ENCODE measurements at regions not wholly inside any gene's neighbourhood (a gene's known extent, or its start where the extent isn't known, plus 50 kb on each side); places are given as distances from the start of the nearest gene placed in this dataset.

GRCh38 chr20:23150304-23151007 is 64.3 kb upstream of the CD93 start:
- no peak for TF ChIP-seq CTCF (IDR thresholded peaks at IDR 0.05; ENCODE audit: borderline replicate concordance, insufficient read depth, low read depth, low read length)
- no peak overlapping the region for H3K4me3 ChIP-seq (ENCODE audit: low read depth, low read length)

GRCh38 chr20:23149623-23150279 is 63.6 kb upstream of the CD93 start:
- H3K4me3 ChIP-seq (ENCODE audit: low read depth, low read length): no peak overlapping the region
- TF ChIP-seq CTCF (IDR thresholded peaks at IDR 0.05; ENCODE audit: borderline replicate concordance, insufficient read depth, low read depth, low read length): no peak

GRCh38 chr20:23148731-23149570 is 62.8 kb upstream of the CD93 start:
- H3K4me3 ChIP-seq (ENCODE audit: low read depth, low read length): no peak overlapping the region

GRCh38 chr20:23147964-23148730 is 62.0 kb upstream of the CD93 start:
- no peak for TF ChIP-seq CTCF (IDR thresholded peaks at IDR 0.05; ENCODE audit: borderline replicate concordance, insufficient read depth, low read depth, low read length)
- H3K4me3 ChIP-seq (ENCODE audit: low read depth, low read length): no peak overlapping the region

More at GRCh38 chr20:23148731-23149570, 62.8 kb upstream of the CD93 start:
- no peak for TF ChIP-seq CTCF (IDR thresholded peaks at IDR 0.05; ENCODE audit: borderline replicate concordance, insufficient read depth, low read depth, low read length)

GRCh38 chr20:23147647-23147963 is 61.5 kb upstream of the CD93 start:
- TF ChIP-seq CTCF (IDR thresholded peaks at IDR 0.05; ENCODE audit: borderline replicate concordance, insufficient read depth, low read depth, low read length): no peak
- H3K4me3 ChIP-seq (ENCODE audit: low read depth, low read length): no peak overlapping the region

- H3K4me3 ChIP-seq (ENCODE audit: low read depth, low read length): no peak overlapping the region
- no peak for TF ChIP-seq CTCF (IDR thresholded peaks at IDR 0.05; ENCODE audit: borderline replicate concordance, insufficient read depth, low read depth, low read length)
Observed at GRCh38 chr20:23146857-23147637, 60.9 kb upstream of the CD93 start.
